Sigmoid colon (tissue), 6 donors: ENCODE measurements at regions not wholly inside any gene's neighbourhood (a gene's known extent, or its start where the extent isn't known, plus 50 kb on each side); places are given as distances from the start of the nearest gene placed in this dataset.

Experiments used
- DNase-seq: peaks from one replicate; pipeline ENCODE4 v3.0.0-alpha.2; 2019
- H3K27ac ChIP-seq, 4 donors: fragments of 200-600 bp; sonication (generic); one replicate each; pipeline ENCODE4 v1.5.1; 2016 to 2019; ENCODE audit warnings: mild to moderate bottlenecking in 1 of 4
- H3K27me3 ChIP-seq, 3 donors: fragments of 200-600 bp; sonication (generic); one replicate each; pipeline ENCODE4 v1.5.1; 2019; ENCODE audit warnings: mild to moderate bottlenecking in 1 of 3
- H3K36me3 ChIP-seq, 4 donors: fragments of 200-600 bp; sonication (generic); one replicate each; pipeline ENCODE4 v1.5.1; 2016 to 2019
- H3K4me1 ChIP-seq, 4 donors: fragments of 200-600 bp; sonication (generic); one replicate each; pipeline ENCODE4 v1.5.1; 2017 to 2019
- H3K4me3 ChIP-seq, 4 donors: fragments of 200-600 bp; sonication (generic); one replicate each; pipeline ENCODE4 v1.5.1; 2017 to 2019; ENCODE audit warnings: mild to moderate bottlenecking in 2 of 4, moderate library complexity in 1 of 4
- H3K9me3 ChIP-seq, 4 donors: fragments of 200-600 bp in 3 of 4; sonication (generic) in 3 of 4; one replicate each; pipeline versions ENCODE4 v1.5.1 to v1.6.1; 2013 to 2019
- EP300 ChIP-seq, 4 donors: sonication (generic); formaldehyde crosslinking; IDR thresholded peaks; one replicate each; pipeline ENCODE4 v1.6.1; 2017; ENCODE audit warnings: antibody characterized with exemption in 4 of 4
- POLR2A ChIP-seq, 2 donors: fragments of 450-650 bp; IDR thresholded peaks; one replicate each; pipeline ENCODE4 v1.6.1; 2016; ENCODE audit warnings: antibody characterized with exemption in 2 of 2, mild to moderate bottlenecking in 2 of 2, moderate library complexity in 2 of 2
- POLR2AphosphoS5 ChIP-seq, 4 donors: sonication (generic); formaldehyde crosslinking; IDR thresholded peaks; one replicate each; pipeline ENCODE4 v1.6.1; 2017; ENCODE audit warnings: antibody characterized with exemption in 4 of 4
- WGBS, 2 donors: extraction: QIAGEN DNeasy Blood & Tissue Kit; methylation state at CpG; one replicate each; pipeline ENCODE4 v1.1.7; 2013; 5-methylcytosine and 5-hydroxymethylcytosine counted together
- intact Hi-C: fragments of 100-400 bp; cut with DNase I; formaldehyde crosslinking; loops from one replicate; pipeline ENCODE4 v1.15.1; 2023
- TF ChIP-seq, protein P1 (sequence below), 4 experiments: fragments of 450-650 bp in 3 of 4; fragments of 200-600 bp in 1 of 4; IDR thresholded peaks; one replicate each; pipeline ENCODE4 v1.5.1; 2016 to 2019; ENCODE audit warnings: antibody characterized with exemption in 4 of 4, mild to moderate bottlenecking in 3 of 4, moderate library complexity in 2 of 4
- donor health status: healthy with polysubstance abuse.
- donor health status: healthy.

DNA sequence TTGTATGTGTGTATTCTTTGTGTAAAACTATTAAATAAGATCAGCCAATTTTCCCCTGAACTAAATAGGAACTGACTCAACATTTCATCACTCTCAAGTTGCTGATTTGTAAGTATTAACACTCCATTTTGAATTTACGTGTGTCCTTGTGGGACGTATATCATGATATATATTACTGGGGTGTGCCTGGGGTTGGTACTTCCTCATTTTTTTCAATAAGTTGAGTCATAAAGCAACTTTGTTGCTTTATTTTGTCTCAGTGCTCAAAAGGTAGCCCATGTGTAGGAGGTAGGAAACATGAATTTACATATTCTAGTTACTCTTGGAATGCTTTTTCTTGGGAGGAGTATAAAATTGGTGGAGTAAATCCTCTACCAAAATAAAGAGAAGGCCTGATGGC, 193.9 kb upstream of the RAG2 start:
- H3K9me3 ChIP-seq, result no peaks in the 10 kb centered on the region
- intact Hi-C loops, result no loop called here
- no peak overlapping the region for H3K27ac ChIP-seq
- H3K36me3 ChIP-seq, result no peaks in the 10 kb centered on the region
- TF ChIP-seq POLR2AphosphoS5 (IDR thresholded peaks at IDR 0.05) (no peak), EP300 (IDR thresholded peaks at IDR 0.05) (no peak), POLR2A (IDR thresholded peaks at IDR 0.05) (no peak)
- TF ChIP-seq, protein P1, sequence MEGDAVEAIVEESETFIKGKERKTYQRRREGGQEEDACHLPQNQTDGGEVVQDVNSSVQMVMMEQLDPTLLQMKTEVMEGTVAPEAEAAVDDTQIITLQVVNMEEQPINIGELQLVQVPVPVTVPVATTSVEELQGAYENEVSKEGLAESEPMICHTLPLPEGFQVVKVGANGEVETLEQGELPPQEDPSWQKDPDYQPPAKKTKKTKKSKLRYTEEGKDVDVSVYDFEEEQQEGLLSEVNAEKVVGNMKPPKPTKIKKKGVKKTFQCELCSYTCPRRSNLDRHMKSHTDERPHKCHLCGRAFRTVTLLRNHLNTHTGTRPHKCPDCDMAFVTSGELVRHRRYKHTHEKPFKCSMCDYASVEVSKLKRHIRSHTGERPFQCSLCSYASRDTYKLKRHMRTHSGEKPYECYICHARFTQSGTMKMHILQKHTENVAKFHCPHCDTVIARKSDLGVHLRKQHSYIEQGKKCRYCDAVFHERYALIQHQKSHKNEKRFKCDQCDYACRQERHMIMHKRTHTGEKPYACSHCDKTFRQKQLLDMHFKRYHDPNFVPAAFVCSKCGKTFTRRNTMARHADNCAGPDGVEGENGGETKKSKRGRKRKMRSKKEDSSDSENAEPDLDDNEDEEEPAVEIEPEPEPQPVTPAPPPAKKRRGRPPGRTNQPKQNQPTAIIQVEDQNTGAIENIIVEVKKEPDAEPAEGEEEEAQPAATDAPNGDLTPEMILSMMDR (IDR thresholded peaks at IDR 0.05), result no peak
- H3K4me3 ChIP-seq, result no peak overlapping the region
- no peaks in the 10 kb centered on the region for H3K27me3 ChIP-seq
- no peak for DNase-seq
- peaks cover 0 to 21% (median 8%) of the 10 kb centered on the region in 4 donors for H3K4me1 ChIP-seq
- 33 to 73% methylated on average over 2 of the region's 2 CpGs for WGBS, 2 donors

DNA sequence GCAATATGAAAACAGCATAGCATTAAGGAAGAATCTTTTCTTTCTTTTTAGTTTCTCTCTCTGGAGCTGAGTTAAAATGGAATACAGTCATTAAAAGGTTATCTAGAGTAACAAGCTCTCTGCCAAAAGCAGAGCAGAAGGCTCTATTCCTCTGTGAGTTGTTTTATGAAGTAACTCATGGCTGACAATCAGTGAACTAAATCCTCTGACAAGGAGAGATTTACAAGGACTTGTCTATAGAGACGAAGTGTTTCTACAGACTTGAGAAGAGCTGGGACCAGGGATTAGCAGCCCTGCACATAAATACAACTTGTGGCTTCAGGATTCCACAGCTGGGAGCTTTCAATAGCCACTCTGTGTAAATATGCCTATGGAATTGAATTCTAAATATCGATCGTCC, 192.5 kb upstream of the RAG2 start:
- no peaks in the 10 kb centered on the region for H3K36me3 ChIP-seq
- no peak overlapping the region for H3K4me3 ChIP-seq

DNA sequence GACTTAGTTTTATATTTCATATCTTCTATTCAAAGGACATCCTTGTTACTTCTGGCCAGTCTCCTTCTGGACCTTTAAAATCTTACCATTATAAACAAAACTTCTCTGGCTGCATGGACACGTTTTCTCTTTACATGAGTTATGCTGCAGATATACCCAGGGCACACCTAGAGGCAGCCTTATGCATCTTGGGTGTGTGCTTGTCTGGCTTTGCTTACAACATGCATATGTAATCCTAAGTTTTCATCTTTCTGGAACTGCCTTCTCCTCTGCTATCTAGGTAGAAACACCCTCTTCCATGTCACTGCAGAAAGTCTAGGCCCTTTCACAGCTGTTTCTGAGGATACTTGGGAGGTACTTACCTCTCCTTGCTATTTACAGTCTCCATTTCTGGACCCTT, 185.8 kb upstream of the RAG2 start:
- Histone ChIP-seq H3K9me3 (no peaks in the 10 kb centered on the region), H3K27me3 (no peaks in the 10 kb centered on the region), H3K27ac (no peak overlapping the region), H3K4me1 (peaks cover 0 to 4% (median 0%) of the 10 kb centered on the region in 4 donors), H3K4me3 (no peak overlapping the region), H3K36me3 (no peaks in the 10 kb centered on the region)
- 41 to 51% methylated on average over 1 of the region's 1 CpG for WGBS, 2 donors
- intact Hi-C loops, result no loop called here
- DNase-seq, result no peak
- TF ChIP-seq POLR2AphosphoS5 (IDR thresholded peaks at IDR 0.05) (no peak), EP300 (IDR thresholded peaks at IDR 0.05) (no peak), POLR2A (IDR thresholded peaks at IDR 0.05) (no peak)
- TF ChIP-seq, protein P1 (IDR thresholded peaks at IDR 0.05), result no peak

More for the DNA sequence above, 192.5 kb upstream of the RAG2 start:
- no peak for TF ChIP-seq POLR2A (IDR thresholded peaks at IDR 0.05)
- TF ChIP-seq, protein P1 (IDR thresholded peaks at IDR 0.05), result no peak
- TF ChIP-seq POLR2AphosphoS5 (IDR thresholded peaks at IDR 0.05), result no peak
- TF ChIP-seq EP300 (IDR thresholded peaks at IDR 0.05), result no peak
- Histone ChIP-seq H3K27ac (no peak overlapping the region), H3K9me3 (no peaks in the 10 kb centered on the region), H3K27me3 (no peaks in the 10 kb centered on the region), H3K4me1 (peaks cover 0 to 21% (median 8%) of the 10 kb centered on the region in 4 donors)
- no peak for DNase-seq
- intact Hi-C loops, result no loop called here
- 52 to 79% methylated on average over 3 of the region's 3 CpGs for WGBS, 2 donors

DNA sequence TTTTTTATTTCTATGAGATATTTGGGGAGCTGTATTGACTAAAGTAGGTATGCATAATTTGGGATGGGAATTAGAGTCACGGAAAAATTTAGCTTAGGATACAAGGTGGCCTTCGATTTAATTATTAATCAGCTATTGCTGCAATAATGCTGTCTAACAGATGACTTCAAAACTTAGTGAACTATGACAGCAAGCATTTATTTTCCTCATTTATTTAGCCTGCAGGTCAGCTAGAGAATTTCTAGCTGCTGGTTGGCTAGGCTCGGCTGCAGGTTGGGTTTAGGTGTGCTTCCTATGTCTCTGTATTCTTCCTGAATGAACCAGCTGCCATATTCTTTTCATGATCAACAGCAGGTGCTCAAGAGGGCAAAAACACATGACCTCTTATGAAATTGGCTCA, 181.8 kb upstream of the RAG2 start:
- no peak for DNase-seq
- TF ChIP-seq POLR2AphosphoS5 (IDR thresholded peaks at IDR 0.05), result no peak
- TF ChIP-seq EP300 (IDR thresholded peaks at IDR 0.05), result no peak
- TF ChIP-seq, protein P1 (IDR thresholded peaks at IDR 0.05), result no peak
- TF ChIP-seq POLR2A (IDR thresholded peaks at IDR 0.05), result no peak
- H3K27me3 ChIP-seq, result no peaks in the 10 kb centered on the region
- no peaks in the 10 kb centered on the region for H3K9me3 ChIP-seq
- no peaks in the 10 kb centered on the region for H3K36me3 ChIP-seq
- 73 to 90% methylated on average over 3 of the region's 3 CpGs for WGBS, 2 donors
- H3K4me3 ChIP-seq, result no peak overlapping the region
- peaks cover 0 to 7% (median 2%) of the 10 kb centered on the region in 4 donors for H3K4me1 ChIP-seq
- intact Hi-C loops, result no loop called here
- H3K27ac ChIP-seq, result no peak overlapping the region

DNA sequence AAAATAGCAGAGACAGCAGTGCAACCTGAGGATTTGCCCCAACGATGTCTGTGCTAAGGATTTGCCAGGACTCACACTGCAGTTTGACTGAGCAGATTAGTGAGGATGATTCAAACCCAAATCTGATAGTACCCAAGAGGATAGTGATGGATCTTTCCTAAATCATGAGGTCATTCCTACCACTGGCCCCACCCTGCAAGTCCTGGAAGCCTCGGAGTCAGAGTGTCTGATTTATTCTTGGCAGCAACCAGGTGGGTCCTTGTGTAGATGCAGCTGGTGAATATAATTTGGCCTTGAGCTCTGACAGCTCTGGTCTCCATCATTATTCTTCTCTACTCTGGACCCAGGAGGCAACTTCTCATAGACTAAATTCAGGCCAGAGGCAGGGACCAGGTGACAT, 179.3 kb upstream of the RAG2 start:
- H3K36me3 ChIP-seq, result no peaks in the 10 kb centered on the region
- peaks cover 0 to 8% (median 0%) of the 10 kb centered on the region in 4 donors for H3K4me1 ChIP-seq
- WGBS, 2 donors, result 43 to 74% methylated on average over 2 of the region's 2 CpGs
- intact Hi-C loops, result no loop called here
- no peak overlapping the region for H3K27ac ChIP-seq
- DNase-seq, result no peak
- H3K4me3 ChIP-seq, result no peak overlapping the region
- TF ChIP-seq, protein P1 (IDR thresholded peaks at IDR 0.05), result no peak
- no peak for TF ChIP-seq EP300 (IDR thresholded peaks at IDR 0.05)
- TF ChIP-seq POLR2A (IDR thresholded peaks at IDR 0.05), result no peak
- TF ChIP-seq POLR2AphosphoS5 (IDR thresholded peaks at IDR 0.05), result no peak
- H3K27me3 ChIP-seq, result no peaks in the 10 kb centered on the region
- no peaks in the 10 kb centered on the region for H3K9me3 ChIP-seq
